ENCODE measurements at regions not wholly inside any gene's neighbourhood (a gene's known extent, or its start where the extent isn't known, plus 50 kb on each side); places are given as distances from the start of the nearest gene placed in this dataset.

- Mint-ChIP-seq H3K36me3 (ENCODE audit: low read depth) (no peaks in the 10 kb centered on the region), H3K27me3 (ENCODE audit: insufficient read depth, low read depth, poor library complexity) (no peaks in the 10 kb centered on the region), H3K4me3 (no peak overlapping the region), H3K9me3 (no peaks in the 10 kb centered on the region; the same call in 2 of the 3 replicates), H3K27ac (no peak overlapping the region), H3K4me1 (no peaks in the 10 kb centered on the region)
- Histone ChIP-seq H2AFZ (no peak overlapping the region), H3K27ac (ENCODE audit: low read depth) (no peak overlapping the region), H3K36me3 (ENCODE audit: insufficient read depth) (no peaks in the 10 kb centered on the region), H3F3A (replicated peaks; ENCODE audit: low read depth) (no peaks in the 10 kb centered on the region), H3K27me3 (ENCODE audit: insufficient read depth) (no peaks in the 10 kb centered on the region), H3K4me2 (no peak overlapping the region), H4K20me1 (replicated peaks; ENCODE audit: insufficient read depth) (no peaks in the 10 kb centered on the region), H3K79me2 (replicated peaks; ENCODE audit: insufficient read depth) (no peaks in the 10 kb centered on the region), H3K9me2 (ENCODE audit: insufficient read depth) (no peaks in the 10 kb centered on the region), H3K4me1 (ENCODE audit: insufficient read depth) (no peaks in the 10 kb centered on the region), H3K4me3 (no peak overlapping the region)
- ATAC-seq (no peak), DNase-seq (ENCODE audit: low spot score) (no peak)
- no peak for TF ChIP-seq NANOG (IDR thresholded peaks at IDR 0.05; ENCODE audit: borderline replicate concordance)
- no peak for TF ChIP-seq ZNF114 (CRISPR knock-in tag; IDR thresholded peaks at IDR 0.05)
- TF ChIP-seq CREB1 (CRISPR knock-in tag; IDR thresholded peaks at IDR 0.05; ENCODE audit: low read depth), result no peak
- no peak for TF ChIP-seq ZNF331 (CRISPR knock-in tag; IDR thresholded peaks at IDR 0.05; ENCODE audit: low read depth)
- TF ChIP-seq POLR2AphosphoS5 (IDR thresholded peaks at IDR 0.05; ENCODE audit: low read depth), result no peak
- no peak for TF ChIP-seq EZH2 (IDR thresholded peaks at IDR 0.05; ENCODE audit: low read depth, unreplicated experiment)
- no peak for TF ChIP-seq EZH2phosphoT487 (IDR thresholded peaks at IDR 0.05; ENCODE audit: unreplicated experiment)
- no peak for TF ChIP-seq CTCF (conservative IDR thresholded peaks at IDR 0.05; ENCODE audit: low read depth in 2 of 2)
- no peak for TF ChIP-seq ZNF462 (CRISPR knock-in tag; IDR thresholded peaks at IDR 0.05)
- no peak for TF ChIP-seq ETS1 (IDR thresholded peaks at IDR 0.05)
- TF ChIP-seq STAT1 (IDR thresholded peaks at IDR 0.05; ENCODE audit: unreplicated experiment), result no peak
- TF ChIP-seq JUNB (IDR thresholded peaks at IDR 0.05; ENCODE audit: unreplicated experiment), result no peak
- TF ChIP-seq REST (IDR thresholded peaks at IDR 0.05; ENCODE audit: unreplicated experiment), result no peak
Observed at GRCh38 chr2:183950673-183951072, 647.7 kb upstream of the ZNF804A start.

Data from GM23338 (cell line).